Heart right ventricle (tissue), 16 donors: ENCODE measurements at regions not wholly inside any gene's neighbourhood (a gene's known extent, or its start where the extent isn't known, plus 50 kb on each side); places are given as distances from the start of the nearest gene placed in this dataset.

ENCODE experiments used
- ATAC-seq, 8 donors: fragments of 200-7000 bp; cut with Tn5 transposase; one replicate each; pipeline ENCODE4 v1.9.1; 2020; ENCODE audit warnings: mild to moderate bottlenecking in 8 of 8, moderate library complexity in 8 of 8, moderate number of reproducible peaks in 1 of 8
- DNase-seq, 2 donors: peaks; one replicate each; pipeline ENCODE4 v3.0.0-alpha.2; 2020
- H3K27ac ChIP-seq, 10 donors: fragments of 200-600 bp; sonication (generic) in 2 of 10; one replicate each; pipeline versions ENCODE4 v1.5.0 to v1.8.0; 2020 to 2022; ENCODE audit warnings: mild to moderate bottlenecking in 3 of 10
- H3K27me3 ChIP-seq, 7 donors: fragments of 200-600 bp; one replicate each; pipeline ENCODE4 v1.8.0; 2021 to 2022; ENCODE audit warnings: mild to moderate bottlenecking in 2 of 7
- H3K36me3 ChIP-seq, 9 donors: fragments of 200-600 bp; sonication (generic) in 1 of 9; one replicate each; pipeline versions ENCODE4 v1.5.0 to v1.8.0; 2020 to 2022; ENCODE audit warnings: mild to moderate bottlenecking in 2 of 9
- H3K4me1 ChIP-seq, 9 donors: fragments of 200-600 bp; sonication (generic) in 1 of 9; one replicate each; pipeline versions ENCODE4 v1.5.0 to v1.8.0; 2020 to 2022; ENCODE audit warnings: mild to moderate bottlenecking in 4 of 9
- H3K4me3 ChIP-seq, 10 donors: fragments of 200-600 bp; sonication (generic) in 2 of 10; one replicate each; pipeline versions ENCODE4 v1.5.0 to v1.8.0; 2020 to 2022; ENCODE audit warnings: mild to moderate bottlenecking in 7 of 10, moderate library complexity in 2 of 10
- H3K9me3 ChIP-seq, 11 donors: fragments of 200-600 bp in 10 of 11; sonication (generic) in 2 of 11; one replicate each; pipeline versions ENCODE4 v1.5.0 to v1.8.0; 2013 to 2022; ENCODE audit warnings: mild to moderate bottlenecking in 2 of 11, control low read depth in 1 of 11, moderate library complexity in 1 of 11
- WGBS, 2 donors: extraction: QIAGEN DNeasy Blood & Tissue Kit; methylation state at CpG; one replicate each; pipeline ENCODE4 v1.1.7; 2013; ENCODE audit warnings: inconsistent platforms in 1 of 2; 5-methylcytosine and 5-hydroxymethylcytosine counted together
- intact Hi-C, 10 donors: fragments of 100-400 bp; cut with DNase I; formaldehyde crosslinking; loops; one replicate each; pipeline versions ENCODE4 v1.11.1 to v1.14.2; 2022
- TF ChIP-seq, protein P1 (sequence below), 9 donors: fragments of 200-600 bp; sonication (generic) in 2 of 9; IDR thresholded peaks; one replicate each; pipeline versions ENCODE4 v1.5.0 to v1.8.0; 2021 to 2022; ENCODE audit warnings: antibody characterized with exemption in 9 of 9, mild to moderate bottlenecking in 5 of 9, moderate library complexity in 1 of 9
- donor health status: Arrhythmogenic right ventricular cardiomyopathy.
- donor health status: ischemic (EF 13 %, LVEDD 7.1; RV severe dilation, severe dysfunction).
- donor health status: healthy with polysubstance abuse.
- donor health status: DM: no; HTN: yes; CAD: no.
- donor health status: DM: no; HTN: no; CAD: no.
- donor health status: ischemic (EF 25% LVEDD 6.9; RV normal size, moderate dysfunction).
- donor health status: ischemic (EF 25% LVEDD 5.7; RV mildly dilated, moderate dysfunction).
- donor health status: healthy.
- donor health status: DM: yes; HTN: yes; CAD: no.
- donor health status: Ischemic cardiomyopathy.
- donor health status: ischemic (EF 35%, LVEDD 5.7; RV mildly dilated, moderate dysfunction).
- donor health status: nonischemic (EF 11% LVEDD 7.7; RV severe dilation, severe dysfunction).
- donor health status: DM: yes; HTN: yes; CAD: no.
- donor health status: PGD.
- donor health status: ischemic (EF 29% LVEDD 5.4; RV normal size, mild dysfunction).
- donor health status: nonischemic (EF 23%, LVEDD 6.1; RV moderate dilation, normal function).

DNA sequence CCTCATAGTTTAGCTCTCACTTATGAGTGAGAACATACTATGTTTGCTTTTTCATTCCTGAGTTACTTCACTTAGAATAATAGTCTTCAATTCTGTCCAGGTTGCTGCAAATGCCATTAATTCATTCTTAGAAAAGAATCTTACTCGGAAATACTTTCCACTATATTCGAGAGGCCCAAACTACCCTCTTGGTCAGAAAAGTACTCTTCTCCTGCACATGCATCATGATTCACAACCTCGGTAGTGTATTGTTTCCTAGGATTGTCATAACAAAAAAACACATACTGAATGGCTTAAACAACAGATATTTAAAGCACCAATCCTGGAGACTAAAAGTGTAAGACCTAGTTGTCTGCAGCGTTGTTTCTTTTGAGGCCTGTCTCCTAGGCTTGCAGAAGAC lies 364.0 kb upstream of the SLC14A2 start:
- ATAC-seq = no peak

DNA sequence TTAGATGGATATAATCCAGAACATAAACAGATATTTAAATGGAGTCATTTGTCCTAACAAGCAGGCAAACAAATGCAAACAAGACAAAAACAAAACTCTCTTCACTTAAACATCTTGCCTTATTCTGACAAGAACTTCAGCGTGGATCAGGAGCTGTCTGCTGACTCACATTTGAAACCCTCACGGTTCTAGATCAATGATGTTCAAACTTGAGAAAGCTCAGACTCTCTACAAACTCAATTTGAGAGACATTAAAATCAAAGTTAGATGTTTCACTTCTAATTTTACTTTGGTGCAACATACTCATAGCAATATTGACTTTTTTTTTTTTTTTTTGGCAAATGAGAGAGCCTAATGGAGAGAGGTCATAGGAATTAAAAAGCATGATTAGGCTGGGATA lies 362.8 kb upstream of the SLC14A2 start:
- Histone ChIP-seq H3K4me3 (no peak overlapping the region), H3K27me3 (no peaks in the 10 kb centered on the region), H3K9me3 (no peaks in the 10 kb centered on the region), H3K4me1 (peaks cover 7 to 61% (median 33%) of the 10 kb centered on the region in 9 donors), H3K36me3 (no peaks in the 10 kb centered on the region), H3K27ac (no peak overlapping the region)
- TF ChIP-seq, protein P1, sequence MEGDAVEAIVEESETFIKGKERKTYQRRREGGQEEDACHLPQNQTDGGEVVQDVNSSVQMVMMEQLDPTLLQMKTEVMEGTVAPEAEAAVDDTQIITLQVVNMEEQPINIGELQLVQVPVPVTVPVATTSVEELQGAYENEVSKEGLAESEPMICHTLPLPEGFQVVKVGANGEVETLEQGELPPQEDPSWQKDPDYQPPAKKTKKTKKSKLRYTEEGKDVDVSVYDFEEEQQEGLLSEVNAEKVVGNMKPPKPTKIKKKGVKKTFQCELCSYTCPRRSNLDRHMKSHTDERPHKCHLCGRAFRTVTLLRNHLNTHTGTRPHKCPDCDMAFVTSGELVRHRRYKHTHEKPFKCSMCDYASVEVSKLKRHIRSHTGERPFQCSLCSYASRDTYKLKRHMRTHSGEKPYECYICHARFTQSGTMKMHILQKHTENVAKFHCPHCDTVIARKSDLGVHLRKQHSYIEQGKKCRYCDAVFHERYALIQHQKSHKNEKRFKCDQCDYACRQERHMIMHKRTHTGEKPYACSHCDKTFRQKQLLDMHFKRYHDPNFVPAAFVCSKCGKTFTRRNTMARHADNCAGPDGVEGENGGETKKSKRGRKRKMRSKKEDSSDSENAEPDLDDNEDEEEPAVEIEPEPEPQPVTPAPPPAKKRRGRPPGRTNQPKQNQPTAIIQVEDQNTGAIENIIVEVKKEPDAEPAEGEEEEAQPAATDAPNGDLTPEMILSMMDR (IDR thresholded peaks at IDR 0.05) = no peak
- ATAC-seq (no peak), DNase-seq (no peak)
- intact Hi-C loops = no loop called here
- 90 to 92% methylated on average over 2 of the region's 2 CpGs for WGBS, 2 donors

More for the DNA sequence above, 364.0 kb upstream of the SLC14A2 start:
- Histone ChIP-seq H3K4me3 (no peak overlapping the region), H3K9me3 (no peaks in the 10 kb centered on the region), H3K27ac (no peak overlapping the region), H3K36me3 (no peaks in the 10 kb centered on the region), H3K27me3 (no peaks in the 10 kb centered on the region), H3K4me1 (peaks cover 7 to 62% (median 34%) of the 10 kb centered on the region in 9 donors)
- TF ChIP-seq, protein P1 (IDR thresholded peaks at IDR 0.05) = no peak
- intact Hi-C loops = no loop called here
- DNase-seq = no peak
- 89 to 93% methylated on average over 4 of the region's 4 CpGs for WGBS, 2 donors

DNA sequence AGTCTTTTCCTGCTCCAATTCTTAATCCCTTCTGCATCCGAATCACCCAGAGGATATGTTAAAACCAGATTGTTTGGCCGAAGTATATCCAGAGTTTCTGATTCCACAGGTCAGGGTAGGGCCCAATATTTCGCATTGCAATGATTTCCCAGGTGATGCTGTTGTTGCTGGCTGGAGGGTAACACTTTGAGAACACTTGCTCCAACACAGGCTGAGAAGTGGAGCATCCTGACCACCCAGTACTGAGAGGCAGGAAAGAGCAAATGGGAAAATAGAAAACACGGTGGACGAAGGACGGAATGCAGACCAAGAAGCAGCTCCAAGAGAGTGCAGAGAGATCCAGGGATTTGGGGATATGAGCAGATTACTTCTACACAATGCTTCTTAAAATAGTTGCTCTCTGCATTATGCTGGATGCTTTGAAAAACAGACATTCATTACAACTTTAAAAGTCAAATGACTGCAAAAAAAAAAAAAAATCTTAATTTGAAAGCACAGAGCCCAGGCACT lies 362.2 kb upstream of the SLC14A2 start:
- TF ChIP-seq, protein P1 (IDR thresholded peaks at IDR 0.05) = no peak
- H3K27me3 ChIP-seq = no peaks in the 10 kb centered on the region
- H3K9me3 ChIP-seq = peaks cover 0 to 2% (median 0%) of the 10 kb centered on the region in 11 donors
- ATAC-seq = no peak
- no peaks in the 10 kb centered on the region for H3K36me3 ChIP-seq
- DNase-seq = no peak
- WGBS, 2 donors = 80 to 85% methylated on average over 6 of the region's 6 CpGs
- H3K27ac ChIP-seq = peak overlapping the region in 1 of 10 donors; percentile 15
- intact Hi-C loops = no loop called here
- peaks cover 2 to 55% (median 26%) of the 10 kb centered on the region in 9 donors for H3K4me1 ChIP-seq
- no peak overlapping the region for H3K4me3 ChIP-seq

DNA sequence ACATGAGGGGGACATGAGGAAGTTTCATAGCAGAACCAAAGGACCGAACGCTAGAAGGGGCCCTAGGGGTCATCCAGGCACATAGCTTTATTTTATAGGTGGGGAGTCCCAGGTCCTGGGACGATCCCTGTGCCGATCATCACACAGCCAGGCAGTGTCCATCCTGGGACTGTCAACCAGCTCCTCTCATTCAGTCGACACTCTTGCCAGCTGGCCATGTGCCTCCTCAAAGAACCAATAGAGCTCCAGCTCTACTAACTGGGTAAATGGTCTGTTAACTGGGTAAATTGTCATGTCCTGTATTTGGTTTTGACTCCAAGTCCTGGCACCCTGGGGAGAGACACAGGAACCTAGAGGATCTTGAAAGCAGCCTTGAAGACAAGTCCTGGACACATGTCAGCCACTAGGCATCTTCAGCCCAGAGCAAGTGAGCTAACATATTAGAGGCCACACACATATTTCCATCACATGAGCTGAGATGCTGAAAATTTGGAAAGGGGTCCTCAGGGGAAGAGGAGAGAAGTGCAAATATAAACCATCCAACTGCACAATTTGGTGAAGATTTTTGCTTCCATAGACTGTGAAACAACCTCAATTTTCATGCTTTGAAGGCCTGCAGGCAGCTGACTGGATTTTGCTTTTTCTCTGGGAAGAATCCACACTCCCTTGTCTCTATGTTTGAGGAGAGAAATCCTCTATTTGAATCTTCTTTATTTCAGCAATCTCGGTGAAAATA lies 361.1 kb upstream of the SLC14A2 start:
- H3K4me1 ChIP-seq = peaks cover 0 to 44% (median 17%) of the 10 kb centered on the region in 9 donors
- H3K9me3 ChIP-seq = peaks cover 0 to 2% (median 0%) of the 10 kb centered on the region in 11 donors
- H3K27me3 ChIP-seq = no peaks in the 10 kb centered on the region
- WGBS, 2 donors = 68 to 72% methylated on average over 6 of the region's 6 CpGs
- ATAC-seq (peak in 6 of 8 donors; percentile 6 to 42 (median 14)), DNase-seq (peak in 1 of 2 donors; percentile 31)
- TF ChIP-seq, protein P1 (IDR thresholded peaks at IDR 0.05) = no peak
- H3K4me3 ChIP-seq = no peak overlapping the region
- intact Hi-C loops = no loop called here
- H3K27ac ChIP-seq = peak overlapping the region in 9 of 10 donors; percentile 31 to 74 (median 52)
- H3K36me3 ChIP-seq = no peaks in the 10 kb centered on the region
